Smooth muscle cell (in vitro differentiated cells): ENCODE measurements at regions not wholly inside any gene's neighbourhood (a gene's known extent, or its start where the extent isn't known, plus 50 kb on each side); places are given as distances from the start of the nearest gene placed in this dataset.

Experiments
- DNase-seq: peaks from one replicate; lab custom pipeline; 2025; ENCODE audit not compliant: unreplicated experiment; lab: John Stamatoyannopoulos, UW
- H2AFZ ChIP-seq: fragments of 200-600 bp; sonication (generic); 2 replicates; pipeline ENCODE4 v1.6.0; 2016; ENCODE audit warnings: antibody characterized with exemption, low read depth, mild to moderate bottlenecking
- H3F3A ChIP-seq: fragments of 200-600 bp; sonication (generic); 2 replicates; pipeline ENCODE4 v1.6.0; 2017; ENCODE audit warnings: antibody characterized with exemption, low read depth
- H3K27ac ChIP-seq: fragments of 200-600 bp; sonication (generic); 2 replicates; pipeline ENCODE4 v1.5.1; 2016; ENCODE audit warnings: low read depth, mild to moderate bottlenecking
- H3K27me3 ChIP-seq: fragments of 200-600 bp; sonication (generic); 2 replicates; pipeline ENCODE4 v1.6.1; 2016; ENCODE audit warnings: low read depth, mild to moderate bottlenecking
- H3K36me3 ChIP-seq: fragments of 200-600 bp; sonication (generic); 2 replicates; pipeline ENCODE4 v1.5.1; 2016; ENCODE audit warnings: low read depth
- H3K4me1 ChIP-seq: fragments of 200-600 bp; sonication (generic); 2 replicates; pipeline ENCODE4 v1.5.1; 2016; ENCODE audit warnings: low read depth
- H3K4me2 ChIP-seq: fragments of 200-600 bp; sonication (generic); 2 replicates; pipeline ENCODE4 v1.6.0; 2016; ENCODE audit warnings: mild to moderate bottlenecking
- H3K4me3 ChIP-seq: fragments of 200-600 bp; sonication (generic); 2 replicates; pipeline ENCODE4 v1.5.1; 2016; ENCODE audit warnings: mild to moderate bottlenecking
- H3K79me2 ChIP-seq: fragments of 200-600 bp; sonication (generic); 2 replicates; pipeline ENCODE4 v1.6.0; 2016; ENCODE audit warnings: low read depth, mild to moderate bottlenecking
- H3K9ac ChIP-seq: fragments of 200-600 bp; sonication (generic); 2 replicates; pipeline ENCODE4 v1.6.0; 2016; ENCODE audit warnings: low read depth
- H3K9me3 ChIP-seq: fragments of 200-600 bp; sonication (generic); replicated peaks from 2 replicates; pipeline ENCODE4 v1.5.1; 2016; ENCODE audit warnings: low read depth
- H4K20me1 ChIP-seq: fragments of 200-600 bp; sonication (generic); 2 replicates; pipeline ENCODE4 v1.6.0; 2016; ENCODE audit warnings: low read depth
- CTCF ChIP-seq: fragments of 200-600 bp; sonication (generic); IDR thresholded peaks from 2 replicates; pipeline ENCODE4 v1.5.1; 2017; ENCODE audit warnings: borderline replicate concordance, mild to moderate bottlenecking, antibody characterized with exemption; ENCODE audit not compliant: insufficient read depth, poor library complexity, severe bottlenecking
- WGBS: methylation state at CpG from one replicate; pipeline ENCODE4 v1.1.7; 2016; ENCODE audit warnings: low lambda C conversion rate; 5-methylcytosine and 5-hydroxymethylcytosine counted together

- H3K4me2 ChIP-seq = no peak overlapping the region
- no peak for TF ChIP-seq CTCF
Observed at GRCh38 chr19:13652810-13653590, 111.3 kb upstream of the MRI1 start.

GRCh38 chr19:13646758-13647157 is 117.6 kb upstream of the MRI1 start:
- Histone ChIP-seq H3K9me3 (no peaks in the 10 kb centered on the region), H3K27me3 (no peaks in the 10 kb centered on the region), H3K79me2 (no peaks in the 10 kb centered on the region), H2AFZ (no peak overlapping the region), H3K27ac (no peak overlapping the region), H3F3A (no peaks in the 10 kb centered on the region), H3K4me2 (no peak overlapping the region), H4K20me1 (no peaks in the 10 kb centered on the region), H3K4me1 (no peaks in the 10 kb centered on the region), H3K4me3 (no peak overlapping the region), H3K9ac (no peak overlapping the region), H3K36me3 (no peaks in the 10 kb centered on the region)
- WGBS = 88% methylated on average over 7 of the region's 7 CpGs
- no peak for DNase-seq
- TF ChIP-seq CTCF = no peak

More at GRCh38 chr19:13652810-13653590, 111.3 kb upstream of the MRI1 start:
- Histone ChIP-seq H3K27me3 (no peaks in the 10 kb centered on the region), H4K20me1 (no peaks in the 10 kb centered on the region), H3K27ac (no peak overlapping the region), H2AFZ (no peak overlapping the region), H3F3A (no peaks in the 10 kb centered on the region), H3K4me1 (no peaks in the 10 kb centered on the region), H3K4me3 (no peak overlapping the region), H3K9me3 (no peaks in the 10 kb centered on the region), H3K79me2 (no peaks in the 10 kb centered on the region), H3K36me3 (no peaks in the 10 kb centered on the region), H3K9ac (no peak overlapping the region)
- no peak for DNase-seq
- WGBS = 88% methylated on average over 5 of the region's 5 CpGs

GRCh38 chr19:13644645-13645044 is 119.7 kb upstream of the MRI1 start:
- Histone ChIP-seq H3K9me3 (no peaks in the 10 kb centered on the region), H4K20me1 (no peaks in the 10 kb centered on the region), H3K27ac (no peak overlapping the region), H2AFZ (no peak overlapping the region), H3K27me3 (no peaks in the 10 kb centered on the region), H3K36me3 (no peaks in the 10 kb centered on the region), H3K79me2 (no peaks in the 10 kb centered on the region), H3K4me3 (no peak overlapping the region), H3K4me1 (no peaks in the 10 kb centered on the region), H3K9ac (no peak overlapping the region), H3F3A (no peaks in the 10 kb centered on the region), H3K4me2 (no peak overlapping the region)
- TF ChIP-seq CTCF = no peak
- WGBS = 95% methylated on average over 3 of the region's 3 CpGs
- DNase-seq = no peak

- H3K4me3 ChIP-seq = no peak overlapping the region
- no peaks in the 10 kb centered on the region for H4K20me1 ChIP-seq
- no peaks in the 10 kb centered on the region for H3K79me2 ChIP-seq
- WGBS = 86% methylated on average over 1 of the region's 1 CpG
- H3K9me3 ChIP-seq = no peaks in the 10 kb centered on the region
- H3K4me1 ChIP-seq = no peaks in the 10 kb centered on the region
- no peaks in the 10 kb centered on the region for H3F3A ChIP-seq
- DNase-seq = no peak
- no peak overlapping the region for H3K4me2 ChIP-seq
- no peak overlapping the region for H2AFZ ChIP-seq
- no peak for TF ChIP-seq CTCF
- no peaks in the 10 kb centered on the region for H3K36me3 ChIP-seq
- no peak overlapping the region for H3K9ac ChIP-seq
- H3K27ac ChIP-seq = no peak overlapping the region
- no peaks in the 10 kb centered on the region for H3K27me3 ChIP-seq
Observed at GRCh38 chr19:13640611-13641010, 123.7 kb upstream of the MRI1 start.
